ENCODE measurements at regions not wholly inside any gene's neighbourhood (a gene's known extent, or its start where the extent isn't known, plus 50 kb on each side); places are given as distances from the start of the nearest gene placed in this dataset.

DNA sequence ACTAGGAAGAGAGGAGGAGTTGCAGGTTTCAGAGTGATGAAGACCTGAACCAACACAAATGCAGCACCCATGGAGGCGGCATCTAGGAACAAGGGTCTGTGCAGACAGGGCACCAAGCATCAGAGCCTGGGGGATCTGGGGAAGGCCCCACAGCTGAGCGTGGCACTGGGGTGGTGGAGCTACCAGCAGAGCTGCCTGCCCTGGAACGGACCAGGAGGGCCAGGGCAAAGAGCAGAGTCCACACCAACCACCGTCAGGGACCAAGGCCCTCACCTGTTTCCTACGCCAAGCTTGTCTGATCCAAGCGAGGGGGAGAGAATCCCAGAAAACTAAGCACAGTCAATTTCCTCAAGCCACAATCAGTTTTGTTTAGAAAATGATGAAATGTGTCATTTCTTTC lies 79.0 kb upstream of the SYT6 start:
- H3K27ac Mint-ChIP-seq = no peak overlapping the region
- DNase-seq (ENCODE audit: low spot score in 2 of 2, unreplicated experiment in 2 of 2) = no peak

GRCh38 chr1:114231301-114231700 lies 77.6 kb upstream of the SYT6 start:
- Mint-ChIP-seq H3K36me3 (no peaks in the 10 kb centered on the region), H3K4me1 (peaks cover 2% of the 10 kb centered on the region), H3K4me3 (no peak overlapping the region), H3K27ac (no peak overlapping the region), H3K9me3 (no peaks in the 10 kb centered on the region), H3K27me3 (ENCODE audit: low read depth) (peaks cover 31% of the 10 kb centered on the region)
- no peak for DNase-seq (ENCODE audit: low spot score in 2 of 2, unreplicated experiment in 2 of 2)
- TF ChIP-seq, protein P1, sequence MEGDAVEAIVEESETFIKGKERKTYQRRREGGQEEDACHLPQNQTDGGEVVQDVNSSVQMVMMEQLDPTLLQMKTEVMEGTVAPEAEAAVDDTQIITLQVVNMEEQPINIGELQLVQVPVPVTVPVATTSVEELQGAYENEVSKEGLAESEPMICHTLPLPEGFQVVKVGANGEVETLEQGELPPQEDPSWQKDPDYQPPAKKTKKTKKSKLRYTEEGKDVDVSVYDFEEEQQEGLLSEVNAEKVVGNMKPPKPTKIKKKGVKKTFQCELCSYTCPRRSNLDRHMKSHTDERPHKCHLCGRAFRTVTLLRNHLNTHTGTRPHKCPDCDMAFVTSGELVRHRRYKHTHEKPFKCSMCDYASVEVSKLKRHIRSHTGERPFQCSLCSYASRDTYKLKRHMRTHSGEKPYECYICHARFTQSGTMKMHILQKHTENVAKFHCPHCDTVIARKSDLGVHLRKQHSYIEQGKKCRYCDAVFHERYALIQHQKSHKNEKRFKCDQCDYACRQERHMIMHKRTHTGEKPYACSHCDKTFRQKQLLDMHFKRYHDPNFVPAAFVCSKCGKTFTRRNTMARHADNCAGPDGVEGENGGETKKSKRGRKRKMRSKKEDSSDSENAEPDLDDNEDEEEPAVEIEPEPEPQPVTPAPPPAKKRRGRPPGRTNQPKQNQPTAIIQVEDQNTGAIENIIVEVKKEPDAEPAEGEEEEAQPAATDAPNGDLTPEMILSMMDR (IDR thresholded peaks at IDR 0.05; ENCODE audit: unreplicated experiment) = no peak

More for the DNA sequence above, 79.0 kb upstream of the SYT6 start:
- Mint-ChIP-seq H3K9me3 (no peaks in the 10 kb centered on the region), H3K27me3 (ENCODE audit: low read depth) (peaks cover 26% of the 10 kb centered on the region), H3K4me3 (no peak overlapping the region), H3K36me3 (no peaks in the 10 kb centered on the region), H3K4me1 (peaks cover 2% of the 10 kb centered on the region)
- TF ChIP-seq, protein P1 (IDR thresholded peaks at IDR 0.05; ENCODE audit: unreplicated experiment) = no peak

- no peak overlapping the region for H3K4me3 Mint-ChIP-seq
- peaks cover 31% of the 10 kb centered on the region for H3K27me3 Mint-ChIP-seq (ENCODE audit: low read depth)
- DNase-seq (ENCODE audit: low spot score in 2 of 2, unreplicated experiment in 2 of 2) = no peak
- H3K9me3 Mint-ChIP-seq = no peaks in the 10 kb centered on the region
- TF ChIP-seq, protein P1 (IDR thresholded peaks at IDR 0.05; ENCODE audit: unreplicated experiment) = no peak
- no peaks in the 10 kb centered on the region for H3K36me3 Mint-ChIP-seq
- peaks cover 2% of the 10 kb centered on the region for H3K4me1 Mint-ChIP-seq
- H3K27ac Mint-ChIP-seq = no peak overlapping the region
These were observed 75.7 kb upstream of the SYT6 start for GRCh38 chr1:114229368-114229767.

DNA sequence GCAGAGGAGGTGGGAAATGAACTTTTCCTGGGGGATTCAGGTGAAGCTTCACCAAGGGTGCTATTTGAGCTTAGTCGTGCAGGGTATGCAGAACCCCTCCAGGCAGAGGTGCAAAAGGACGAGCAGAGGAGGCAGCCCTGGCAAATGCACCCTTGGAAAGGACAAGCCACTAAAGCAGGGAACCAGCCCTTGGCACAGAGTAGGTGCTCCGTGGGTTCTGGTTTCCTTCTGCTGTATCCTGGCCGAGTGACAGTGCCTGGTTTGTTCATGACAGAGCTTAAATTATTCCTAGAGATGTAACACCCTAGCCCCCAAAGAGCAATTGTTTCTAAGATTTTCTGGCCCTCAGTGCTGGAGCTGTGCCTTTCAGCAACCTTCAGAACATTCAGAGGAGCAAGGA lies 73.4 kb upstream of the SYT6 start:
- peaks cover 27% of the 10 kb centered on the region for H3K27me3 Mint-ChIP-seq (ENCODE audit: low read depth)
- peaks cover 3% of the 10 kb centered on the region for H3K4me1 Mint-ChIP-seq
- H3K36me3 Mint-ChIP-seq = no peaks in the 10 kb centered on the region
- TF ChIP-seq, protein P1 (IDR thresholded peaks at IDR 0.05; ENCODE audit: unreplicated experiment) = no peak
- H3K27ac Mint-ChIP-seq = no peak overlapping the region
- H3K4me3 Mint-ChIP-seq = no peak overlapping the region
- no peaks in the 10 kb centered on the region for H3K9me3 Mint-ChIP-seq
- DNase-seq (ENCODE audit: low spot score in 2 of 2, unreplicated experiment in 2 of 2) = no peak

DNA sequence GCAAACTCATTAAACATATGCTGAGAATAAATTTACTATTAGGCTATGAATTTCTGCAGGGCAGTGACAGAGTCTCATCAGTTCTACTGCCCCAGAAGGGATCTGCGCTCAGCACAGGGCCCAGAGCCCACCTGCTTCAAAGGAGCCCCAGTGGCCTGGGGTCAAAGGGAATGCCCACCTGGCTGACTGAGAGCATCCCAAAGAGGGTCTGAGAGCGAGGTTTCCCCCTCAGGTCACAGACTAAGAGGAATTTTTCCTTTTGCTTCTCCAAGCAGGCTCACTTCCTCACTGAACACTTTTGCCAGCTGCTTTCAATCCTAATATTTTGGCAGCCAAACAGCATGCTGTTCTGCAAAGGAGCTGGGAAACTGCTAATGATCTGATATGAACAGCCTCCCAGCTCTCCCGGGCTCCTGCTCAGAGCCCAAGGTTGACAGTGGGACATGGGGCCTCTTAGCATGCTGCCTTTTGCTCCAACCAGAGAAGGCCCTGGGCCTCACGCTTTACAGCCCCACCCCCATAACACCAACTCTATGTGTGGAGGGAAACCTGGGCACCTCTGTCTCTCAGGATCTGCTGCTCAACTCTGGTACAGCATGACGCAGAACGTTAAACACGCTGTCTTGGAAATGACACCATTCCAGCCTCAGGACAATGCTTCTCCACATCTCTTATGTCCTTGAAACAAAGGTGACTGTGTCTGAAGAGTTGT lies 70.7 kb upstream of the SYT6 start:
- Mint-ChIP-seq H3K4me3 (no peak overlapping the region), H3K36me3 (no peaks in the 10 kb centered on the region), H3K27me3 (ENCODE audit: low read depth) (peaks cover 11% of the 10 kb centered on the region), H3K4me1 (peaks cover 3% of the 10 kb centered on the region), H3K27ac (no peak overlapping the region), H3K9me3 (no peaks in the 10 kb centered on the region)
- no peak for DNase-seq (ENCODE audit: low spot score in 2 of 2, unreplicated experiment in 2 of 2)
- TF ChIP-seq, protein P1 (IDR thresholded peaks at IDR 0.05; ENCODE audit: unreplicated experiment) = no peak
